Right hindlimb (tissue), 1 donor: ENCODE measurements at regions not wholly inside any gene's neighbourhood (a gene's known extent, or its start where the extent isn't known, plus 50 kb on each side); places are given as distances from the start of the nearest gene placed in this dataset.

Source experiments
- DNase-seq: peaks from one replicate; pipeline ENCODE4 v3.0.0-alpha.2; 2018

DNA sequence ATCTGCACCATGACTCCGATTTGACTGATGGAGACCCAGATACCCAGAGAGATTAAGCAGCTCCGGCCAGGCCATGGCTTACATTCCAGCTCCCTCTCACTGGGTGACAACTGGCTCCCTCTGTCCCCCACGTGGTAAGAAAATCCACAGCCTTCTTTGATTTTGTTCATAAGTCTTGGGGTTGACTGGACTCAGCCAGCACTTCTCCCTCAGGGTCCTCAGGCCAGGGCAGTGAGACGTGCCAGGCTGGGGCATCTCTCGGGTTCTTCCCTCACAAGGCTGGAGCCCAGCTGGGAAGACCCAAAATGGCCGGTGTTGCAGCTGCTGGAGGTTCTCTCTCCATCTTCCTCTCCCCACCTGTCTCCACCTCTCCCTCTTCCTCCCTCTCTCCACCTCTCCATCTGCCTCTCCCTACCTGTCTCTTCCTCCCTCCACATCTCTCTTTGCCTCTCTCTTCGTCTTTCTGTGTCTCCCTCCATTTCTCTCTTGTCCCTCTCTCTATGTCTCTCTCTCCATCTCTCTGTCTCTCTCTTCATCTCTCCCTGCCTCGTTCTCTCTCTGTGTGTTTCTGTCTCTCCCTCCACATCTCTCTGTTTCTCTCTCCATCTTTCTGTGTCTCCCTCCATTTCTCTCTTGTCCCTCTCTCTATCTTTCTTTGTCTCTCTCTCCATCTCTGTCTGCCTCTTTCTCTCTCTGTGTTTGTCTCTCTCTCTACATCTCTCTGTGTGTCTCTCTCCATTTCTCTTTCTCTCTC is 105.3 kb downstream of the FOXL1 start:
- no peak for DNase-seq

DNA sequence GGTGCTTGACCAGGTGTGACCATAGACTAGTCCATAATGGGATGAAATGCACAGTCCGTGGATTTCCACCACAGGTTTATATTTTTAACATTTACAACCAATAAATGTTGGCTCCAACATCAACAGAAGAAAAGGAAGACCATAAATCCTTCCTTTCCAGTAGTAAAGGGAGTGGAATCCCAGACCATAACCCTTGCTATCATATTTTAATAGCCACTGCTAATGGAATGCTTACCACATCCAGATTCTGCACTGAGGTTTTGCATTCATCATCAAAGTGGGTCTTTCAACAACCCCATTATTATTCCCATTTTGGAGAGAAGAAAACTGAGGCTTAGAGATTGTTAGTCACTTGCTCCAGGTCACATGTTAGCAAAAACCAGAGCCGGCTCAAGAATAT is 106.7 kb downstream of the FOXL1 start:
- DNase-seq: no peak

DNA sequence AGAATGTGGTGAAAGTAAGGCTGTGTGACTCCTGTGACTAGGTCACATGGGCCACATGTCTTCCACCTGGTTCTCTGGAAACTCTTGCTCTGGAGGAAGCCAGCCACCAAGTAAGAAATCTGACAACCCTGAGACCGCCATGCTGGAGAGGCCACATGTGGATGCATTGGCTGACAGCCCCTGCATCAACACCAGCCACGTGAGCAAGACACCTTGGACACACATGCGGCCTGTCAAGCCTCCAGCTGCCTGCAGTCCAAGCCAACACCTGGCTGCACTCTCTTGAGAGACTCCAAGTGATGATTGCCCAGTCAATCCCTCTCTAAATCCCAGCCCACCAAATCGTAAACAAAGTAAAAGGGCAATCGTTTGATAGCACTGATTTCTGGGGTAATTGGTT is 112.6 kb downstream of the FOXL1 start:
- no peak for DNase-seq

DNA sequence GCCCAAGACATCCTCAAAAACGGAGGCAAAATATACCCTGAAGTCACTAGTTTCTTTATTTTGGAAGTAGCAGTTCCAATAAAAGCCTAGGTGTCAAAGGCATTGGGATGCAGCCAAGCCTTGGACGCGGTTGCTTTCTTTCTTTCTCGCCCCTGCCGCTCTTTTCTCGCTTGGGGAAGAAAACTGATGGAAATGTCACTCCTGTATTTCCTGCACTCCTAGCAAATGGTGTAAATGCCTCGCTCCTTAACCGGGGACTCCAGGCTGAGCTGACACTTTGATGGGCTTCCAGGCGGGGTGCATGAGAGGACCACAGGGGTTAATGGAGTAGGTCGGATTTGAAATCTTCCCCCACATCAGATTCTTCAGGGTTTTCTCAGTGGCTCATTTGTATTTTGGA is 114.1 kb downstream of the FOXL1 start:
- no peak for DNase-seq

DNA sequence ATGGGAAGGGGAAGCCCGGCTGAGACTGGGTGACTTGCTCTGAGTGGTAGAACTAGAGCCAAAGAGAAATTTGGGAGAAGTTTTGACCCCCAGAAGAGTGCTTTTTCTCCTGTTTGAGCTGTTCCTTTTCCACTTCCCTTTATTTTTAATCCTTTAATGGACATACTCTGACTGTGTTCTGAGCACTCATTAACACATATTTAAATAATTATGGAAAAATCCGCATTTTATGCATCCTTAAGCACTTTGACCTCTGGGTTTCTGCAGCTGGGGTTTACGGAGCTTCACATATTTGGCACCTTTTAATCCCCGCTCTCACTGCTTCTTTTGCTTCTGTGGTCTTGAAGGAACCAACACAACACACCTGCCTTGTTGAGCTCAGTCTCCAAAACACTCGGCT is 114.7 kb downstream of the FOXL1 start:
- no peak for DNase-seq

DNA sequence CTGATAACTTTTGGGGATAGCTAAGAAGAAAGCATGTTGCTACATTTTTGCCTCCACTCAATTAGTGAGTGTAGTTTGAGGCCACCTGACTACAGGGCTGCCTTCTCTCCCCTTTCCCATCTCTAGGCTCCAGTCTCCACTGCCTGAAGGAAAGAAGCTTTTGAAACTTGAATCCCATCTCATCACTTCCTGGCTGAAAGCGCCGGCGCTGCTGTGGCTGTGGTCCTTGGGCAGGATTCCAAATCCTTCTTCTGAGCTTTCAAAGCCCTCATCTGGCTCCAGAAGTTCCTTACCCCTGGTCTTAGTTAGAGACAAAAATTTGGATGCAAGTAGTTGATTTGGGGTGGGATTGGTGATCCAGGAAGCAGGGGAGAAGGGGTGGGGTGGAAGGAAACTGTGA is 119.4 kb downstream of the FOXL1 start:
- DNase-seq: no peak

DNA sequence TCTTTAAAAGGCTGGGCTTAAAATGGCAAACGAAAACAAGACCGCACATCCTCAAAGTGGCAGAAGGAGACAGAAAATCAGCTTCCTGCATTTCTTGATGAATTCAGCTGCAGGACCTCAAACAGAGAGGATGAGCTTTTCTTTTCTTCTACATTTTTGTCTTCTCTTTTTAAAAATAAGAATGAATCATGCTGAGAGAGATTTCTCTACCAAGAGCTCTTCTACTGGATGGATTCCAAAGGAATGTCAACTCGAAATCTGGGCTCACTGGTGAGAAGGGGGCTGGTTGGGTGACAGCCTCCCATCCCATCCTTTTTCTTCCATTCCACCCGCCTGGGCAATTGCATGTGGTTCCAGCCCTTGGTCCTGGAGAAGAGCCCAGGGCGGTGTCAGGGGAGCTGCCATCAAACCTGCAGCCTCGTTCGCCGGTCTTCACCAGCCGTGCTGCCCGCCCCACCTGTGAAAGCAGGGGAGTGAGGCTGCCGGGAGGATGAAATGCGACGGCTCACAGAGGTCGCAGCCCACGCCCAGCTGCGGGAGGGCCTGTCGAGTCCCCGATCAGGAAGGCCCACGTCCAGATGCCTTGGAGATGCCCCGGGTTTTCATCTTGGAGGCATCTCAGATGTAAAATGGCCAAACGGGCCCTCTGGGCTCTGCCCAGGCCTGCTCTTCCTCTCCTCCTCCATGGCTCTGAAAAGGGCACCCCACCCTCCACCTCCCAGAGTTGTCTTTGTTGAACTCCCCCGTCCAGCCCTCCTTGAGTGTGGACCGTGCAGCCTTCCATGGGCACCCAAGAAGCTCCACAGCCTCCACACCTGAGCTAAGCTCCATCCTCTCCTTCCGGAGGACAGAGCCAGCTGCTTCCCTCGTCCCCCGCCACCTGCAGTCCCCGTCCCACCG is 121.9 kb downstream of the FOXL1 start:
- no peak for DNase-seq

DNA sequence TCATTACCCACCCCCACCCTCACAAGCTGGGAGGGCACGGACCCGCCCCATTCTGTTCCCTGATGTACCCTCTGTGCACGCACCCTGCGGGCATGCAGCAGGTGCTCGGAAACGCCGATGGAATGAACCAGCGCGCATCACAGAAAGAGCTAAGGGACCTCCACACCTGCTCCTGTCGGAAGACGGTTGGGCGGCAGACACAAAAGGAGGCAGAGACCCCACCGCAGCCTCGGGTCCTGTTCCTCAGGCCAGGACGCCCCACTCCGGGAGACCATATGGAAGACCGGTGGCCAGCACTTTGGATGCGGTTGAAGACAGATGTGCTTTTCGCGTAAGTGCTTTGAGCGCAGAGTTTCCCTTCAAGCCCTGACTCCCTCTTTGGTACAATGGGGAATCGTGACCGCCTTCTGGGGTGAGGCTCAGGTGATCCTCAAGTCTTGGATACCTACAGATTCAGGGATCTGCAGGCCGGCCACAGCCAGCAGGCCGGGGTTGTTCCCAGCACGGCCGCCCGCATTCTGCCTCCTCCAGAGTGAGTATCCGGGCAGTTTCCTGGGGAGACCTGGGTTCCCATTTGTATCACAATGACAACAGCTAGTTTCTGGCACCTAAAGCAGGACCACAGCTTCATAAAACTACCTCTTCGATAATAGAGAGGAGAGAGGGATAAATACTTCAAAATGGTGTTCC is 123.1 kb downstream of the FOXL1 start:
- no peak for DNase-seq

DNA sequence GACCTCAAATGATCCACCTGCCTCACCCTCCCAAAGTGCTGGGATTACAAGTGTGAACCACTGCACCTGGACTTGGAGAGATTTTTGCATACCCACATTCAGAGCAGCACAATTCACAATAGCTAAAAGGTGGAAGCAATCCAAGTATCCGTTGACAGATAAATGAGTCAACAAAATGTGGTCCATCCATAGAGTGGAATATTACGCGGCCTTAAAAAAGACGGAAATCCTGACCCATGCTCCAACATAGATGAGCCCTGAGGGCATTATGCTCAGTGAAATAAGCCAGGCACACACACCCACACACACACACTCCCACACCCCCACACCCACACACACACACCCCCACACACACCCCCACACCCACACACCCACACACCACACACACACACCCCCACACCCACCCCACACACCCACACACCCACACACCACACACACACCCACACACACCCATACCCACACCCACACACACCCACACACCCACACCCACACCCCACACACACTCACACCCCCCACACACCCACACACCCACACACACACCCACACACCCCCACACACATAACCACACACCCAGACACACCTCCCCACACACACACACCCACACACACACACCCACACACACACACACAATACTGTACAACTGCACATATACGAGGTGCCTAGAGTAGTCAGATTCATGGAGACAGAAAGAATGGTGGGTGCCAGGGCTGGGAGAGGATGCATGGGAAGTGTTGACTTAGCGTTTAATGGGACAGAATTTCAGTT is 124.7 kb downstream of the FOXL1 start:
- DNase-seq: no peak

DNA sequence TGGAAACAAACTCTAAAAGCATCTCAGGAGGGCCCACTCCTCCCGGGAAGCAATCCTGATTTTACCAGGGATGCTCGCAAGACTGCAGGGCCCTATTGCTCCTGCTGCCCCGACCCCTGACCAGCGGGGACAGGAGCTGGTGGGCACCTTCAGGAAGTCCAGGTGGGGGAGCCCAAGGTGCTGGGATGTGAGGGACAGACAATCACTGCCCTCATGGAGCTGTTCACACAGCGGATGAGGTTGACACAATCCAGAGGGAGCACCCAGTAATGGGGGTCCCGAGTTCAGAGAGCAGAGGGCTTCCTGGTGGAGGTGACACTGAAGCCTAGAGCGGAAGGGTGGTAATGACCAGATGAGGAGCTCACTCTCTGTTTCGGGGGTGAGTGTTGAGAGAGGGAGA is 126.2 kb downstream of the FOXL1 start:
- DNase-seq: no peak

DNA sequence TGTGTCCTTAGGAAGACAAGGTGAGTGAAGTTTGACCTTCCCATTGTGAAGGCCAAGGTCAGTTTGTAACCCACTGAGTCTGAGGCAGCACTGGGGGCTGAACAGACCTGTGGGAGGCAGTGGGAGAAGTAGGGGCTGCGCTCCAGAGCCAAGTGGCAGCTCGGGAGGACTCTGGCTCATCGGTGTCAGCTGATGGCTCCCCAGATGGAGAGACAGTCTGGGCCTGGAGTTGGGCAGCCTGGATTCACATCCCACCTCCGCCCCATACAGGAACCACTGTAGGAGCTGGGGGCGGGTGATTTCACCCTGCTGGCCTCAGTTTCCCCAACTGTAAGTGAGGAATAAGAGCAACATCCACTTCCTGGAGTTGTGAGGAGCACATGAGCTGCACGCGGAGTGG is 128.4 kb downstream of the FOXL1 start:
- no peak for DNase-seq

DNA sequence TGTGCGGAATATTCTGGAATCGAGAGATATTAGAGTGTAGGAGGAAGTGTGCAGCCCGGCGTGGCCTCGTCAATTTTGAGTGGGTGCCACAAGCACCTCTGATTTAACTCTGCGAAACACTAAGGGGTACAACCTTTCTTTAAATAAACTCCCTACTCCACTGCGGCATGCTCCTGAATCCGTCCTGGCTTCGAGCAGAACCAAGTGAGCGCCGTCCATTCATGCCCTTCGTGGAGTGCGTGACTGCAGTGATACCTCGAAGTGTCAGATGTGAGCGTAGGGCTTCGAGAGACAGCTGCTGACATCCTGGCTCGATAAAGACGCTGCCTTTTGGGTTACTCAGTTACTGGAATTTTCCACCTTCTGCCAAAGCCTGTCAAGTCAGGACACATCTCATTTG is 128.8 kb downstream of the FOXL1 start:
- no peak for DNase-seq

DNA sequence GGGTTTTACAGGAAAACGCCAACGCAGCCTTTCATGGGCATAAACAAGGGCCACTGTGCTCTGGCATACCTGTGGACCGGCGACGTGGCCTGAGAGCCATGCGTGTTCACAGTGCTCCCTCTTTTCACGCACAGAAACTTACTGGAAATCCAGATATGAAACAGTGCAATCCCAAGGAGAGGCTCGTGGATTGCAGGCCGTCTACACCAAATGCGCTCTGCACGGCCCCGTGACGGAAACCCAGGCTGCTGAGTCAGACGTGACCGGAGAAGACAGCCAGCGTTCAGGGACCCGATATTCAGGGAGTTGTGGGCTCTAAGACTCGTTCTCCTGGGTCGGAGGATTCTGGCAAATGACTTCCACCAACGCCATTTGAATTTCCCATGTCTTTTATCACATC is 129.2 kb downstream of the FOXL1 start:
- no peak for DNase-seq

DNA sequence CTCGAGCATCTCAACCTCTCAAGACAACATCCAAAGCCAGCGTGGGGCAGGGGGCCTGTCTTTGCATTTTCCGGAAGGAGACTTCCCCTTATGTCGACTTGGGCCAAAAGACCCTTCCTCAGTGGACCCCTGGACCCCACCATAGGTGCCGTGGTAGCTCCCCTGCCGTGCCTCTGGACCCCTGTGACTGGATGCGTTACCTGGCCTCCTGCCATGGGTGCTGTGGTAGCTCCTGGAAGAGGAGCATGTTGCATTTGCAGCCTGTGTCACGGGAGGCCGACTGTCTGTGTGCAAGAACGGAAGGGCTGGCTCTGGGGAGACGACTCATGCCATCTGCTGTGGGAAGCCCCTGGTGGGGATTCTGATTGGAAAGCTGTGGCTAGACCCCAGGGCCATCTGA is 130.1 kb downstream of the FOXL1 start:
- no peak for DNase-seq

DNA sequence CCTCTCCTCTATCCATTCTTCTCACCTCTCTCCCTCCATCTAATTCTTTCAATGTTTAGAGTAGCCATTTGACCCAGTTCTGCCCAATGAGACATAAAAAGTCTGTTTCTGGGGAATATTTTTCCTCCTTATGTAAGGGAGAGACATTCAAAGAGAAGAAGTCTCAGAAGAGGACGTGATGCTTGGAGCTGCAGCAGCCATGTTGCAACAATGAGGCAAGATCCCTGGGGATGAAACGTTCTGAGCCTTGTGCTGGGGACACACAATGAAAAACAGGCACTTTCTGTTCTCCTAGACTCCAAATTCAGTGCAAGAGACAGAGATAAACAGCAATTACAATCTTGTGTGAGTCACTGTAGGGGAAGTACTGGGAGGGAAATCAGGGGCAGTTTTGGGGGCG is 130.8 kb downstream of the FOXL1 start:
- no peak for DNase-seq

DNA sequence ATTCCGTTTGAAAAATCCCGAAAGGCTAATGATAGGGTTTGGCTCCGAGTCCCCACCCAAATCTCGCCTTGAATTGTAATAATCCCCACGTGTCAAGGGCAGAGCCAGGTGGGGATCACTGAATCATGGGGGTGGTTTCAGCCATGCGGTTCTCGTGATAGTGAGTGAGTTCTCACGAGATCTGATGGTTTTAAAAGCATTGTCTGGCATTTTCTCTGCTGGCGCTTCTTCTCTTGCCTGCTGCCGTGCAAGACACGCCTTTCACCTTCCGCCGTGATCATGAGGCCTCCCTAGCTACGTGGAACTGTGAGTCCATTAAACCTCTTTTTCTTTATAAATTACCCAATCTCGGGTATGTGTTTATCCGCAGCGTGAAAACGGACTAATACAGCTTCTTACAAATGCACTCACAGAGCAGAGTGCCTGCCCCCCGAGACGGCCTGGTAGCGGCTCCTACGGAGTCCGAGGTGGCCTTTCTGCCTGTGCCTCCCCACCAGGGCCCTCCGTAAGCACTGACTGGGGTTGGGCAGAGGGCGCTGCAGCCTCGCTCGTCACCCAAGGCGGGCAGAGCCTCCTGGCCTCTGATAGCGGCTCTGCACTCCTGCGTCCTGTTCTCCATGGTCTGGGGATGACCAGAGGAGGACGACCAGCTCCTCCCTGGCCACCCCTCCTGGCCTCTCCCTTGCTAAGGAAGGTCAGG is 131.7 kb downstream of the FOXL1 start:
- no peak for DNase-seq

DNA sequence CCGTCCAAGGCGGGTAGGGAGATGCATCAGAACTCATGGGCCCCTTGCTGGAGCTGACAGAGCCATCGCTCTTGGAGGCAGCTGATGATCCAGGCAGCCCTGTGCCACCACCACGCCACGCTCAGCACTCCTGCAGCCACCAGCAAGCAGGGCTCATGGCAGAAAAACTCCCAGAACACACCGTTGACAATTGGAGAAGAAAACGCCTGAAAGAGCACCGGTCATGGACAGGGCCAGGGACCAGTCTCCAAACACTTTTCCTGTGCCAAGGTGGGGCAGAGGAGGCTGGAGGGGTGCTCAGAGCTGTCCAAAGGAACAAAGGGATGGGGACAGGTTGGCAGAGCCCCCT is 132.2 kb downstream of the FOXL1 start:
- no peak for DNase-seq

DNA sequence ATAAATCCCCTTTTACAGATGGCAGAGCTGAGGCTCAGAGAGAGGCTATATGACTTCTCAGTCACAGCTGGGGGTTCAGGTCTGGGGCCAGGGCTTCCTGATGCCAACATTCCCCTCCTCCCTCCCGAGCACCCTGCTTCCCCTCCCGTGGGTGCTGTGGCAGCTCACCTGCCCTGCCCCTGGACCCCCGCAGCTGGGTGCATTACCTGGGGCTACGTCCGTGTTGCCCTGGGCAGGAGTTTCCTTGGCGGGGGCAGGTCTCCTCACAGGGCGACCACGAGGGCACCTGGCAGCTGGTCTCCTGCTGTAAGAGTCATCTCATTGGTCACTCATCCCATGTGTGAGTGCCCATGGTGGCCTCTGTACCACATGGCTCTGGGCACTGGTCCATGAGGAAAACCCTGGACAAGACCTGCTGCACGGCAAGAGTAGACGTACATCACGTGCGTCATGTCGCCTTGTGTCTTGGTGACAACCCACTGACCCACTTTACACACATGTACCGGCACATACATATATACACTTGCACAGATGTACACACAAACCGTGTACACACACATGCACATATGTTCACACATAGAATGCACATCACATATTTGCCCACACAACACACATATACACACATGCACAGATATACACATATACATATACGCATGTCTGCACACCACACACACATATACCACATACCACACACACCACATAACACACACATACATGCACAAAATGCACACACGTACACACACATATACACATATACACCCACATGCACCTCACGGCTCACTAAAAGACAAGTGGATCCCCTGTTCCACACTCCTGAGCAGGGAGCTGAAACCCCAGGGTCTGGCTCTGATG is 134.0 kb downstream of the FOXL1 start:
- DNase-seq: no peak

DNA sequence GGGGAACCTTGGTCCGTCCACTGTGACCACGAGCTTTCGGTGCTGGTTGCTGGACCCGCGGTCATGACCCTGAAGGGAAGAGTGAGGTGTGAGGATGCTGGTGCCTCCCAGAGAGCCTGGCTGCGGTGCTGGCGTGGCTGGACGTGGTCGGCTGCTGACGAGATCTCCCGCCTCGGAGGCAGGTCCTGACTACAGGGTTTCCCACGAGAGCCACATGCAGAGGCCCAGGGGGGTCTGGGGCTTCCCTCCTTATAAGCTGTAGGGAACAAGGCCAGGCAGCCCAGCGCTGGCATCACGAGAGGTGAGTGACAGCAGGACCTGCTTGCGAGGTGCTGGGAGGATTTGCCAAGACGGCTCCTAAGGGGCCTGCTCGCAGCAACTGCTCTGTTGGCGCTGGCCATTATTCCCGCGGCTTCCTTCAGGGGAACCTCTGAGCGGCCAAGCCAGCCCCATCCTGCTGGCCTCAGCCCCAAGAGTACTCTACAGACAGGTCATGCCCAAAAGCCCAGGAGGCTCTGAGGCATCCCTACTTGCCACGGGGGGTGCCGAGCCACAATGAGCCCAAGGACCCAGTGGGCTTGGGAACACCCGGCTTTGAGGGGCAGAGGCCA is 134.8 kb downstream of the FOXL1 start:
- DNase-seq: no peak

DNA sequence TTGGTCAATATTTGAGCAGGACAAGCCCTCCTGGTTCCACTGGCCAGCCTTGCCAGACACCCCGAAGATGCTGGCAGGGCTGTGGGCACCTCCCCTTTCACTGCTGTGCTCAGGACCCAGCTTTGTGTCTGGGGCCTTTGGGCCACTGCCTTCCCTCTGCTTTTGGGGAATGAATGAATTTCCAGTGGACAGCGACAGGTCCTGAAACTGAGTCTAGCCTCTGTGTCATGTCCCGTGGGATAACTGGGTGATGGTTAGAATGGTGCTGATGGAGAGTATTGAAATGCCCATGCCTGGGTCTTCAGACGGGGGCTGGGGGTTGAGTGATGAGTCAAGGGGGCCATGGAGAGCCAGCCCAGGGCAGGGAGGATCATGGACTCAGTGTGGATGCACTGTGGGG is 135.8 kb downstream of the FOXL1 start:
- DNase-seq: no peak

DNA sequence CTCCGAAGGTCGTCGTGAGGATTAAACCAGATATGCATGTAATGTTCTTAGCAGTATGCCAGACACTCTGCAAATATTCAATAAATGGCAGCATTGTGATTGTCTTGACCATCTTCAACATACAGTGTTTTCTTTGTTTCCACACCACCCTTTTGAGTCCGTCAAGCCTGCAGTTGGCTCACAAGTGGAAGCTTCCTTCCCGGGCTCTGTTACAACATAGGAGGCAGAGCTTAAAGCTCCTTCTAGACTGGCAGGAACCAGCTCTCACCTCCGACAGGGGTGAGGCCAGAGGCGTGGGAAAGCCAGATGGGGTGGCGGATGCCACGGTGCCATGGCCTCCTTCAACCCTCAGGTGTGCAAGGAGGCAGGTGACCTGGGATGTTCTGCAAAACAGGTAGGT is 138.3 kb downstream of the FOXL1 start:
- no peak for DNase-seq
